Keratinocyte (primary cell): ENCODE measurements at regions not wholly inside any gene's neighbourhood (a gene's known extent, or its start where the extent isn't known, plus 50 kb on each side); places are given as distances from the start of the nearest gene placed in this dataset.

Experiments
- DNase-seq: peaks from one replicate; pipeline ENCODE4 v3.0.0-alpha.2; 2011; ENCODE audit warnings: low read depth, missing footprints, low spot score
- FAIRE-seq: peaks from 2 replicates; lab custom pipeline; 2011; peaks lifted over from hg19 to GRCh38; lab: Jason Lieb, UNC
- H2AFZ ChIP-seq: 2 replicates; pipeline ENCODE4 v1.6.0; 2012; ENCODE audit warnings: low read length, control low read depth, inconsistent platforms; ENCODE audit not compliant: control insufficient read depth
- H3K27ac ChIP-seq: 2 replicates; pipeline ENCODE4 v1.5.1; 2011; ENCODE audit warnings: low read length; ENCODE audit not compliant: control insufficient read depth, insufficient read depth
- H3K27me3 ChIP-seq: 3 replicates; pipeline ENCODE4 v1.6.0; 2011; ENCODE audit warnings: low read length; ENCODE audit not compliant: control insufficient read depth, insufficient read depth; ENCODE audit errors: extremely low read depth
- H3K36me3 ChIP-seq, 2 experiments: 2 replicates in 1 of 2; 3 replicates in 1 of 2; pipeline ENCODE4 v1.5.1; 2011; ENCODE audit warnings: low read length in 2 of 2, mild to moderate bottlenecking in 1 of 2; ENCODE audit not compliant: control insufficient read depth in 2 of 2, insufficient read depth in 2 of 2; ENCODE audit errors: extremely low read depth in 1 of 2
- H3K4me1 ChIP-seq: 3 replicates; pipeline ENCODE4 v1.5.1; 2011; ENCODE audit warnings: low read length; ENCODE audit not compliant: control insufficient read depth, insufficient read depth; ENCODE audit errors: extremely low read depth
- H3K4me2 ChIP-seq: 3 replicates; pipeline ENCODE4 v1.6.0; 2011; ENCODE audit warnings: low read depth, low read length; ENCODE audit not compliant: control insufficient read depth, insufficient read depth; ENCODE audit errors: extremely low read depth
- H3K4me3 ChIP-seq, 3 experiments: fragments of 200-600 bp in 1 of 3; sonication (generic) in 1 of 3; 2 replicates in 2 of 3; 3 replicates in 1 of 3; pipeline ENCODE4 v1.5.1; 2011 to 2016; ENCODE audit warnings: low read length in 3 of 3, mild to moderate bottlenecking in 3 of 3, control low read depth in 2 of 3, inconsistent platforms in 1 of 3, low read depth in 1 of 3, mixed read lengths in 1 of 3, mixed run types in 1 of 3, moderate library complexity in 1 of 3; ENCODE audit not compliant: control insufficient read depth in 2 of 3, insufficient read depth in 2 of 3; ENCODE audit errors: extremely low read depth in 1 of 3
- H3K79me2 ChIP-seq: 2 replicates; pipeline ENCODE4 v1.6.0; 2012; ENCODE audit warnings: low read length; ENCODE audit not compliant: control insufficient read depth, insufficient read depth
- H3K9ac ChIP-seq: 3 replicates; pipeline ENCODE4 v1.6.0; 2011; ENCODE audit warnings: low read length; ENCODE audit not compliant: control insufficient read depth, insufficient read depth; ENCODE audit errors: extremely low read depth
- H3K9me1 ChIP-seq: 3 replicates; pipeline ENCODE4 v1.6.0; 2011; ENCODE audit warnings: low read length; ENCODE audit not compliant: control insufficient read depth, insufficient read depth; ENCODE audit errors: extremely low read depth
- H3K9me3 ChIP-seq: 2 replicates; pipeline ENCODE4 v1.5.1; 2012; ENCODE audit warnings: low read depth, low read length; ENCODE audit not compliant: control insufficient read depth
- H4K20me1 ChIP-seq: 3 replicates; pipeline ENCODE4 v1.6.0; 2011; ENCODE audit warnings: low read length; ENCODE audit not compliant: control insufficient read depth, insufficient read depth; ENCODE audit errors: extremely low read depth
- EZH2 ChIP-seq: IDR thresholded peaks from one replicate; pipeline ENCODE4 v1.6.1; 2012; ENCODE audit warnings: inconsistent platforms, mild to moderate bottlenecking, low read length, moderate library complexity
- dilution Hi-C: fragments of 300-500 bp; cut with MboI; formaldehyde crosslinking; loops from one replicate; pipeline ENCODE4 v1.7.0; 2020; ENCODE audit warnings: low sequenced_read_pairs; ENCODE audit not compliant: extremely low pct_ligation_motif_present
- TF ChIP-seq, protein P1 (sequence below), 3 experiments: IDR thresholded peaks in 1 of 3; conservative IDR thresholded peaks in 1 of 3; optimal IDR thresholded peaks in 1 of 3; 2 replicates in 2 of 3; 3 replicates in 1 of 3; pipeline versions ENCODE3 to v1.5.1; 2011; ENCODE audit warnings: low read length in 3 of 3, mild to moderate bottlenecking in 3 of 3, moderate library complexity in 2 of 3, control low read depth in 1 of 3, inconsistent platforms in 1 of 3; ENCODE audit not compliant: insufficient read depth in 2 of 3; ENCODE audit errors: extremely low read depth in 1 of 3

DNA sequence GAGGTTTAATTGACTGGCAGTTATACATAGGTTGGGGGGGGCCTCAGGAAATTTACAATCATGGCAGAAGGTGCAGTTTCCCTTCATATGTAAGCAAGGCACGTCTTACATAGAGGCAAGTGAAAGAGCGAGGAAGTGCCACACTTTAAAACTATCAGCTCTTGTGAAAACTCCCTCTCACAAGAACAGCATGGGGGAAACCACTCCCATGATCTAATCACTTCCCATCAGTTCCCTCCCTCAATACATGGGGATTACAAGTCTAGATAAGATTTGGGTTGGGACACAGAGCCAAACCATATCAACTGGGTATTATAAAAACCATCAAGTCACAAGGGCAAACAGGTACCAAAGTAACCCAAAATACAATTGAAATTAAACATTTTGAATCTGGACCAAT lies 182.0 kb upstream of the FAT4 start:
- no peak for FAIRE-seq
- Histone ChIP-seq H3K9me1 (no peaks in the 10 kb centered on the region), H4K20me1 (no peaks in the 10 kb centered on the region)

DNA sequence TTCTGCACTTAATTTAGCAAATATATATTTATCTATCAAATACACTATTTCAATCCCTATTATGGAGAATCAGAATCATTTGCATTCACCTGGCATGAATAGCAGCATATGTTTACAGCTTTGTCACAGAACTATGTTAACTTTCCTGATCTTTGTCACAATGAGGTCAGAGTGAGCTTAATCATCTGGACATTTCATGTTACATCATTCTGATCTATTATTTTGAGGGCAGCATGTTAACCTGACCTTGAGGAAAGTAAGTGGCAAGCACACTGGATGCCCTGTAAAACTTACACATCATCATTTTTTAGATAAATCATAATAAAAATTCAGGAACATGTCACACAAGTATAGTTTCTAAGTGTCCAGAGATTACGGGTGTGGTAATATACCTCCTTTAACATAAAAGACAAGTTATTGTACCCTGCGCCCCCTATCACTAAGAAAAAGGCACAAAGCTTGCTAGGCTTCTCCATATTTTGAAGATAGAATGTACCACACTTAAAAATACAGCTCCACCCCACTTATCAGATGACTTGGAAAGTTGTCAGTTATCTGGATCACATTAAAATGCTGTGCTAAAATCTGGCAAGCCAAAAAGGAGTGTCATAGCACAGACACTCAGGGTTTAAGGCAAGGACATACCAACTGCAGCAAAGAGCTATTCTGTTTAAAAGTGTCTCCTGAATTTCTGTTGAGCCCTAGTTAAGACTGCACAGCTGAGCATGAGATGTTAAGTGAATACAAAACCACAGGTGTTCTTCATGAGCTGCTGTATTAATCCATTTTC lies 182.7 kb upstream of the FAT4 start:
- Histone ChIP-seq H4K20me1 (no peaks in the 10 kb centered on the region), H3K4me3 (no peak overlapping the region), H3K9ac (no peak overlapping the region), H3K27me3 (no peaks in the 10 kb centered on the region), H3K4me1 (no peaks in the 10 kb centered on the region), H3K4me2 (no peak overlapping the region), H3K36me3 (no peaks in the 10 kb centered on the region), H3K79me2 (no peaks in the 10 kb centered on the region), H3K9me1 (no peaks in the 10 kb centered on the region), H2AFZ (no peak overlapping the region), H3K27ac (no peak overlapping the region), H3K9me3 (no peaks in the 10 kb centered on the region)
- FAIRE-seq = no peak
- TF ChIP-seq EZH2 = no peak
- DNase-seq = no peak
- dilution Hi-C loops = no loop called here

More for the DNA sequence above, 182.0 kb upstream of the FAT4 start:
- dilution Hi-C loops = no loop called here
- DNase-seq = no peak
- Histone ChIP-seq H3K9me3 (no peaks in the 10 kb centered on the region), H3K4me3 (no peak overlapping the region), H3K4me1 (no peaks in the 10 kb centered on the region), H2AFZ (no peak overlapping the region), H3K27me3 (no peaks in the 10 kb centered on the region), H3K4me2 (no peak overlapping the region), H3K9ac (no peak overlapping the region), H3K36me3 (no peaks in the 10 kb centered on the region), H3K27ac (no peak overlapping the region), H3K79me2 (no peaks in the 10 kb centered on the region)
- TF ChIP-seq, protein P1, sequence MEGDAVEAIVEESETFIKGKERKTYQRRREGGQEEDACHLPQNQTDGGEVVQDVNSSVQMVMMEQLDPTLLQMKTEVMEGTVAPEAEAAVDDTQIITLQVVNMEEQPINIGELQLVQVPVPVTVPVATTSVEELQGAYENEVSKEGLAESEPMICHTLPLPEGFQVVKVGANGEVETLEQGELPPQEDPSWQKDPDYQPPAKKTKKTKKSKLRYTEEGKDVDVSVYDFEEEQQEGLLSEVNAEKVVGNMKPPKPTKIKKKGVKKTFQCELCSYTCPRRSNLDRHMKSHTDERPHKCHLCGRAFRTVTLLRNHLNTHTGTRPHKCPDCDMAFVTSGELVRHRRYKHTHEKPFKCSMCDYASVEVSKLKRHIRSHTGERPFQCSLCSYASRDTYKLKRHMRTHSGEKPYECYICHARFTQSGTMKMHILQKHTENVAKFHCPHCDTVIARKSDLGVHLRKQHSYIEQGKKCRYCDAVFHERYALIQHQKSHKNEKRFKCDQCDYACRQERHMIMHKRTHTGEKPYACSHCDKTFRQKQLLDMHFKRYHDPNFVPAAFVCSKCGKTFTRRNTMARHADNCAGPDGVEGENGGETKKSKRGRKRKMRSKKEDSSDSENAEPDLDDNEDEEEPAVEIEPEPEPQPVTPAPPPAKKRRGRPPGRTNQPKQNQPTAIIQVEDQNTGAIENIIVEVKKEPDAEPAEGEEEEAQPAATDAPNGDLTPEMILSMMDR (optimal IDR thresholded peaks at IDR 0.05 in 1 of 3, IDR thresholded peaks at IDR 0.05 in 1 of 3, conservative IDR thresholded peaks at IDR 0.05 in 1 of 3; ENCODE audit: extremely low read depth in 1 of 3, insufficient read depth in 2 of 3, low read length in 3 of 3) = no peak
- no peak for TF ChIP-seq EZH2
